Tibial artery (tissue), 4 donors: ENCODE measurements at regions not wholly inside any gene's neighbourhood (a gene's known extent, or its start where the extent isn't known, plus 50 kb on each side); places are given as distances from the start of the nearest gene placed in this dataset.

Source experiments
- DNase-seq, 2 donors: peaks; one replicate each; pipeline ENCODE4 v3.0.0-alpha.2; 2019
- H3K27ac ChIP-seq, 2 donors: fragments of 200-600 bp; sonication (generic) in 1 of 2; 1 replicate in 1 of 2; 2 replicates in 1 of 2; pipeline ENCODE4 v1.5.1; 2018 to 2019; ENCODE audit warnings: mild to moderate bottlenecking in 1 of 2
- H3K27me3 ChIP-seq, 2 donors: fragments of 200-600 bp; sonication (generic) in 1 of 2; one replicate each; pipeline versions ENCODE4 v1.5.1 to v1.6.0; 2016 to 2019
- H3K36me3 ChIP-seq, 3 donors: fragments of 200-600 bp; sonication (generic) in 2 of 3; one replicate each; pipeline ENCODE4 v1.5.1; 2016 to 2019; ENCODE audit warnings: mild to moderate bottlenecking in 2 of 3
- H3K4me1 ChIP-seq, 4 donors: fragments of 200-600 bp; sonication (generic) in 2 of 4; 1 replicate in 3 of 4; 2 replicates in 1 of 4; pipeline ENCODE4 v1.5.1; 2016 to 2019
- H3K4me3 ChIP-seq, 2 donors: fragments of 200-600 bp; sonication (generic) in 1 of 2; 1 replicate in 1 of 2; 2 replicates in 1 of 2; pipeline ENCODE4 v1.5.1; 2018 to 2019; ENCODE audit warnings: mild to moderate bottlenecking in 2 of 2
- H3K9me3 ChIP-seq, 3 donors: fragments of 200-600 bp; sonication (generic) in 1 of 3; one replicate each; pipeline ENCODE4 v1.5.1; 2016 to 2019
- intact Hi-C: fragments of 100-400 bp; cut with DNase I; formaldehyde crosslinking; loops from one replicate; pipeline ENCODE4 v1.15.0; 2023; ENCODE audit warnings: low total_unique reads
- TF ChIP-seq, protein P1 (sequence below), 2 experiments: fragments of 200-600 bp in 1 of 2; fragments of 450-650 bp in 1 of 2; IDR thresholded peaks; one replicate each; pipeline ENCODE4 v1.5.1; 2017 to 2019; ENCODE audit warnings: antibody characterized with exemption in 2 of 2, mild to moderate bottlenecking in 1 of 2, moderate library complexity in 1 of 2

DNA sequence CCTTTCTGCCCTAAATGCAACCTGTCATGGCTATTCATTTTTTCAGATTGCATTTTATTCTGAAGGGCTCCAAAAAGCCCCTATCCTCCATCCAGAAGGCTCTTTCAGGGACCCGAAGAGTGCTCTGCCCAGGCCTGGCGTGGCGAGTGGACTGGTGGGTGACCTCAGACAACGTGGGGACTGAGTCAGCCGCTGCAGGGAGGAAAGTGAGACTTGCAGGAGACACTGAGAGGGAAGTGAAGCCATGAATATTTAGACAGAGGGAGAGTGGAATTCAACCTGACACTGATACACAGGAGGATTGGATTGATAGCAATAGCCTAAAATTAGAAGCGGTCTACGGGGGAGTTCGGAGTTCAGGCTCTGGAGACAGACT lies 63.6 kb upstream of the SIX2 start:
- Histone ChIP-seq H3K36me3 (no peaks in the 10 kb centered on the region), H3K27ac (no peak overlapping the region), H3K27me3 (peaks cover 0 to 7% of the 10 kb centered on the region in 2 donors), H3K4me1 (no peaks in the 10 kb centered on the region), H3K4me3 (no peak overlapping the region), H3K9me3 (no peaks in the 10 kb centered on the region)
- intact Hi-C loops: no loop called here
- DNase-seq: no peak
- TF ChIP-seq, protein P1, sequence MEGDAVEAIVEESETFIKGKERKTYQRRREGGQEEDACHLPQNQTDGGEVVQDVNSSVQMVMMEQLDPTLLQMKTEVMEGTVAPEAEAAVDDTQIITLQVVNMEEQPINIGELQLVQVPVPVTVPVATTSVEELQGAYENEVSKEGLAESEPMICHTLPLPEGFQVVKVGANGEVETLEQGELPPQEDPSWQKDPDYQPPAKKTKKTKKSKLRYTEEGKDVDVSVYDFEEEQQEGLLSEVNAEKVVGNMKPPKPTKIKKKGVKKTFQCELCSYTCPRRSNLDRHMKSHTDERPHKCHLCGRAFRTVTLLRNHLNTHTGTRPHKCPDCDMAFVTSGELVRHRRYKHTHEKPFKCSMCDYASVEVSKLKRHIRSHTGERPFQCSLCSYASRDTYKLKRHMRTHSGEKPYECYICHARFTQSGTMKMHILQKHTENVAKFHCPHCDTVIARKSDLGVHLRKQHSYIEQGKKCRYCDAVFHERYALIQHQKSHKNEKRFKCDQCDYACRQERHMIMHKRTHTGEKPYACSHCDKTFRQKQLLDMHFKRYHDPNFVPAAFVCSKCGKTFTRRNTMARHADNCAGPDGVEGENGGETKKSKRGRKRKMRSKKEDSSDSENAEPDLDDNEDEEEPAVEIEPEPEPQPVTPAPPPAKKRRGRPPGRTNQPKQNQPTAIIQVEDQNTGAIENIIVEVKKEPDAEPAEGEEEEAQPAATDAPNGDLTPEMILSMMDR (IDR thresholded peaks at IDR 0.05): no peak

DNA sequence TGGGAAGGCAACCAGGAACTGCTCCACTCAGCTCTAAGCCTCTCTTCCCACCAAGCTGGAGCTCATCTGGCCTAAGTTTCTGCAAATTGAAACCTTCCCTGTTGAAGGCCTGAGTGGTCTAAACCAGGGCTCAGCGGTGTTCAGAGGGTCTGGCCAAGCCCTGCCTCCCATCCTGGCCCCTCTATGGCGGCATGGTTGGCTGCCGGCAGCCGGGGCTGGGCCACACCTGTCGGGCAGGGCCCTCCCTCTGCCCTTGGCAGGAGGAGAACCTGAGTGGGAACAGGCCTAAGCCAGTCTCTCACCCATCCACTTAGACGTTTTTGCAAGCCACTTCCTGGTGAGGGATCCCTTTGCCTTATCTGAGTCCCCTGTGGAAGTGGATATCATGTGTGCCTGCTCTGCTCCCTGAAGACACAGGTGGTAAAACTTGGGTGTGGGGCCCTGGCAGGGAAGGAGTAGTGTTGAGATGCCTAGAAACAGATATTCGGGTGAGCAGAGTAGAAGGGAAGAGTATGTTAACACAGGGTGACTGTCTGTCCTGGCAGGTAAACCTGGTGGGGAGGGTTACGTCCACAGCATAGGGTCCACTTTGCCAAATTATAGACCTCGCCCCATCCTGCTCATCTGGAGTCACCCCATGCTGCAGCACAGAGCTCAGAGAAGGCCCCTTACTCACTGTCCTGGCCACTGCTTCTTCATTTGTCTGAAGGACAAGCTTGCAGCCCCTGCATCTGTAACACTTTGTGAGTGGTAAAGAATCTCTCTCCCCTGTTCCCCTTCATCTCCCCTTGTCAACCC lies 63.0 kb upstream of the SIX2 start:
- Histone ChIP-seq H3K36me3 (no peaks in the 10 kb centered on the region), H3K4me1 (no peaks in the 10 kb centered on the region), H3K9me3 (no peaks in the 10 kb centered on the region), H3K4me3 (no peak overlapping the region), H3K27ac (no peak overlapping the region), H3K27me3 (peaks cover 0 to 7% of the 10 kb centered on the region in 2 donors)
- intact Hi-C loops: no loop called here
- no peak for DNase-seq
- TF ChIP-seq, protein P1 (IDR thresholded peaks at IDR 0.05): no peak

DNA sequence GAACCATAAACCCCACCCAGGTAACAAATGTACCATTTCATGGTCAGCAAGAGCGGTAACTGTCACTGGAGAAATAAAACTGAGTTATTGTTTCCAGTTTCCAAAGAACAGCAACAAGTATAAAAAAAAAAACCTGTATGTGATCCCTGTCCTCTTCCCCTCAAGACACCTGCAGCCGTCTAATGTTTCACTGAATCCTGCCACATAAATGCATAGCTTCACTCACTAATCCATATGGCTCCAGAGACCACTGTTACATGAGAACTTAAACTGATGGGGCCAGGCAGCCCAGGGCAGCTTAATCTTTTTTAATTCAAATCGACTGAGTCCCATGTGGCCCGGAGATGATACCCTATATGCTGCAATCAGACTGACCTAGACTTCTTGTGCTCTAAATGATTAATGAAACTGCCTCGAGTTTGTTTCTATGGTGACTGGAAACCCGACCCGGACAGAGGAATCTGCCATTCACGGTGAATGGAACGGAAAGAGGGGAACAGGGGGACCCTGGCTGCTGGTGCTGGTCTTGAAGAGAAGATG lies 60.9 kb upstream of the SIX2 start:
- Histone ChIP-seq H3K27ac (no peak overlapping the region), H3K27me3 (peaks cover 0 to 6% of the 10 kb centered on the region in 2 donors), H3K9me3 (no peaks in the 10 kb centered on the region), H3K4me1 (no peaks in the 10 kb centered on the region), H3K36me3 (no peaks in the 10 kb centered on the region), H3K4me3 (no peak overlapping the region)
- intact Hi-C loops: no loop called here
- no peak for DNase-seq
- TF ChIP-seq, protein P1 (IDR thresholded peaks at IDR 0.05): no peak

DNA sequence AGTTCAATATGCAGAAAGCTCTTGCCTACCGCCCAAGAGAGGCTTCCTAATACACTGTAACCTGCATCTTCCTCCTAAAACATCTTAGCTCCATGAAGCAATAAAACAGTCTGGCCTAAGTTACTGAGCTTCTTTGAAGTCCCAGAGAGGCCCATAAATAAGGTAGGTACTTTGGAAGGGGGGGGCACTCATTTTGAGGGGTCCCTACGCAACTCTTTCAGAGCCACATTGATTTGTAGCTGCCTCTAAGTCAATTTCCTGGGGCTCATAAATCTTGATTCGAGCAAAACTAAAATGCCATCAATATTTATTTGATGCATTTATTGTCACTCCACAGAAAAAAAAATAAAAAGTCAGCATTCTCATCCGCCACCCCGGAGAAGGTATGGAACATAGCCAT lies 60.4 kb upstream of the SIX2 start:
- Histone ChIP-seq H3K4me1 (no peaks in the 10 kb centered on the region), H3K27me3 (peaks cover 0 to 6% of the 10 kb centered on the region in 2 donors), H3K9me3 (no peaks in the 10 kb centered on the region), H3K4me3 (no peak overlapping the region), H3K36me3 (no peaks in the 10 kb centered on the region), H3K27ac (no peak overlapping the region)
- intact Hi-C loops: no loop called here
- DNase-seq: no peak
- TF ChIP-seq, protein P1 (IDR thresholded peaks at IDR 0.05): no peak

DNA sequence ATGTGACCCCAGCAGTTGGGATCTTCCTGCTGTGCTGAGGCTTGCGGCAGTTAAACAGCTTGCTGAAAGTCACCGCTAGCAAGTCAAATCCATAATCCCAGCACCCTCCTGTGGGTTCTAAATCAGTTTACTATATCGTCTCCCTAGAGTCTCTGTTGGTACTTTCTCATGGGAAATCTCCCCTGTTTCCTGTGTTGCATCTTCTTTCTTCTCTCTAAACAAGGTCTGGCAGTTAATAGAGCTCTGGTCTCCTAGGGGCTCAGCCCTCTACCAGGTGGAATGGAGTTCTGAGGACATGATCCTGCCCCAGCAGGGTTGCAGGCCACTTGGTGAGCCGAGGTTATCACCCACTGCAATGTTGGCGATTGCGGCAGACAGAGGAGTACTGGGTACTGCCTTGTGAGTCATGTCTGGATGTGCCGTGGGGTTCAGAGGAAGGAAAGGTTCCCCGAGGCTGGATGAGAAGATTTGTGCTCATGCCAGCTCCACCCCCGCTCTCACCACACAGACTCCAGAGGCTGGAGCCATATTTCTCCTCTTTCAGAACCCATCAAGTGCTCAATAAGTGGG lies 59.4 kb upstream of the SIX2 start:
- Histone ChIP-seq H3K36me3 (no peaks in the 10 kb centered on the region), H3K27me3 (peaks cover 0 to 6% of the 10 kb centered on the region in 2 donors), H3K27ac (no peak overlapping the region), H3K9me3 (no peaks in the 10 kb centered on the region), H3K4me1 (no peaks in the 10 kb centered on the region), H3K4me3 (no peak overlapping the region)
- TF ChIP-seq, protein P1 (IDR thresholded peaks at IDR 0.05): no peak
- no peak for DNase-seq
- intact Hi-C loops: no loop called here
